Transverse colon (tissue), 4 donors: ENCODE measurements at regions not wholly inside any gene's neighbourhood (a gene's known extent, or its start where the extent isn't known, plus 50 kb on each side); places are given as distances from the start of the nearest gene placed in this dataset.

Source experiments
- DNase-seq: peaks from one replicate; pipeline ENCODE4 v3.0.0-alpha.2; 2019
- H3K27ac ChIP-seq, 4 donors: fragments of 200-600 bp; sonication (generic); 2 replicates each; pipeline ENCODE4 v1.5.1; 2016 to 2018; ENCODE audit warnings: inconsistent platforms in 4 of 4
- H3K27me3 ChIP-seq: fragments of 200-600 bp; sonication (generic); 2 replicates; pipeline ENCODE4 v1.5.1; 2017; ENCODE audit warnings: inconsistent platforms
- H3K36me3 ChIP-seq, 4 donors: fragments of 200-600 bp; sonication (generic); 2 replicates each; pipeline ENCODE4 v1.5.1; 2017 to 2019; ENCODE audit warnings: inconsistent platforms in 4 of 4
- H3K4me1 ChIP-seq, 4 donors: fragments of 200-600 bp; sonication (generic); 2 replicates each; pipeline ENCODE4 v1.5.1; 2017 to 2020; ENCODE audit warnings: inconsistent platforms in 4 of 4
- H3K4me3 ChIP-seq, 4 donors: fragments of 200-600 bp; sonication (generic); 1 replicate in 1 of 4; 2 replicates in 3 of 4; pipeline versions ENCODE4 v1.5.1 to v1.6.1; 2017 to 2019; ENCODE audit warnings: inconsistent platforms in 4 of 4
- H3K9me3 ChIP-seq, 2 donors: fragments of 200-600 bp; sonication (generic); 2 replicates each; pipeline ENCODE4 v1.5.1; 2017 to 2019; ENCODE audit warnings: inconsistent platforms in 2 of 2
- CTCF ChIP-seq, 5 experiments: fragments of 200-600 bp in 3 of 5; fragments of 450-650 bp in 2 of 5; sonication (generic) in 3 of 5; IDR thresholded peaks; 1 replicate in 2 of 5; 2 replicates in 3 of 5; pipeline ENCODE4 v1.5.1; 2016 to 2017; ENCODE audit warnings: antibody characterized with exemption in 5 of 5, inconsistent platforms in 3 of 5, mild to moderate bottlenecking in 2 of 5, moderate library complexity in 1 of 5
- EP300 ChIP-seq: sonication (generic); formaldehyde crosslinking; IDR thresholded peaks from one replicate; pipeline ENCODE4 v1.6.1; 2017; ENCODE audit warnings: antibody characterized with exemption, low read depth
- POLR2A ChIP-seq: fragments of 450-650 bp; IDR thresholded peaks from one replicate; pipeline ENCODE4 v1.6.1; 2016; ENCODE audit warnings: antibody characterized with exemption, mild to moderate bottlenecking, moderate library complexity
- POLR2AphosphoS5 ChIP-seq, 3 donors: sonication (generic); formaldehyde crosslinking; IDR thresholded peaks; one replicate each; pipeline ENCODE4 v1.6.1; 2016; ENCODE audit warnings: antibody characterized with exemption in 3 of 3
- WGBS, 2 donors: methylation state at CpG; one replicate each; pipeline ENCODE4 v1.1.5; 2018; ENCODE audit warnings: low coverage in 1 of 2; 5-methylcytosine and 5-hydroxymethylcytosine counted together
- in situ Hi-C, 4 donors: fragments of 200-750 bp; cut with MboI; loops; one replicate each; pipeline versions ENCODE4 v1.15.0 to v1.15.1; 2017; ENCODE audit warnings: low sequenced_read_pairs in 3 of 4, low pct_ligation_motif_present in 1 of 4, low pct_unique_long_range_greater_than_20kb in 1 of 4
- intact Hi-C: fragments of 100-400 bp; cut with DNase I; formaldehyde crosslinking; loops from one replicate; pipeline ENCODE4 v1.15.1; 2023; ENCODE audit warnings: low total_unique reads

GRCh38 chr13:77820431-77821149, 98.0 kb downstream of the EDNRB start:
- WGBS, 2 donors, result 38 to 50% methylated on average over 4 of the region's 4 CpGs
- Histone ChIP-seq H3K36me3 (no peaks in the 10 kb centered on the region), H3K4me1 (no peaks in the 10 kb centered on the region), H3K9me3 (no peaks in the 10 kb centered on the region), H3K27me3 (no peaks in the 10 kb centered on the region), H3K27ac (no peak overlapping the region), H3K4me3 (no peak overlapping the region)
- no peak for DNase-seq
- intact Hi-C loops (no loop called here), in situ Hi-C loops (no loop called here)
- TF ChIP-seq EP300 (no peak), CTCF (IDR thresholded peaks at IDR 0.05) (no peak), POLR2A (no peak), POLR2AphosphoS5 (IDR thresholded peaks at IDR 0.05) (no peak)

- Histone ChIP-seq H3K27me3 (no peaks in the 10 kb centered on the region), H3K4me1 (no peaks in the 10 kb centered on the region), H3K4me3 (no peak overlapping the region), H3K27ac (no peak overlapping the region), H3K9me3 (no peaks in the 10 kb centered on the region), H3K36me3 (no peaks in the 10 kb centered on the region)
- in situ Hi-C loops (no loop called here), intact Hi-C loops (no loop called here)
- WGBS, 2 donors, result 49 to 55% methylated on average over 2 of the region's 2 CpGs
- TF ChIP-seq POLR2AphosphoS5 (IDR thresholded peaks at IDR 0.05) (no peak), EP300 (no peak), CTCF (IDR thresholded peaks at IDR 0.05) (no peak), POLR2A (no peak)
- DNase-seq, result no peak
Measured at GRCh38 chr13:77817521-77817920, 101.1 kb downstream of the EDNRB start.

- H3K9me3 ChIP-seq, result no peaks in the 10 kb centered on the region
- in situ Hi-C loops, result no loop called here
- WGBS, 2 donors, result 67 to 81% methylated on average over 5 of the region's 5 CpGs
- H3K27me3 ChIP-seq, result no peaks in the 10 kb centered on the region
- no peak overlapping the region for H3K4me3 ChIP-seq
- no peaks in the 10 kb centered on the region for H3K36me3 ChIP-seq
- intact Hi-C loops, result no loop called here
- DNase-seq, result no peak
- no peak overlapping the region for H3K27ac ChIP-seq
- H3K4me1 ChIP-seq, result no peaks in the 10 kb centered on the region
- TF ChIP-seq POLR2AphosphoS5 (IDR thresholded peaks at IDR 0.05) (no peak), CTCF (IDR thresholded peaks at IDR 0.05) (no peak), POLR2A (no peak)
Measured at GRCh38 chr13:77815330-77815729, 103.3 kb downstream of the EDNRB start.
